ENCODE measurements at regions not wholly inside any gene's neighbourhood (a gene's known extent, or its start where the extent isn't known, plus 50 kb on each side); places are given as distances from the start of the nearest gene placed in this dataset.

DNA sequence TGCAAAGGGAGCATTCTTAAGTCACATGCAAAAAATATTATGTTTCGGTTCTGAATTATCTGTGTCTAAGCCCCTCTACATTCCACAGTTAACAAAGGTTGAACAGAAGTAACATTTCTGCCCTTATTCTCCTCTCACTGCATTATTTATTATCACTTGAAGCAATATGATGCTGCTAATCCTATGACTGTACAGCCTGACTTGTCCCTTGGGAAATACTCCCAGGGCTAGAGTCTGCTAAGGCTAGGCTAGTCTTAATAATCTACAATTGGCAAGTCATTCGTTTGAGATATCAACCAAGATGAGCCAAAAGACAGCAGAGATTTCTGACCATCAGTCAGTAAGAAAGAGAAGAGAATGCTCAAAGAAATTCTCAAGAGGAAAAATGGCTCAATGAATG, 226.9 kb upstream of the HCCS start:
- H3K36me3 ChIP-seq (ENCODE audit: control insufficient read depth in 2 of 2, insufficient read depth in 2 of 2, low read length in 1 of 2): no peaks in the 10 kb centered on the region
- ATAC-seq (no peak), DNase-seq (ENCODE audit: low read depth, low spot score) (no peak), FAIRE-seq (no peak)
- H4K20me1 ChIP-seq (ENCODE audit: control insufficient read depth, insufficient read depth): no peaks in the 10 kb centered on the region
- ChIA-PET SMC1A (ENCODE audit: uncharacterized antibody, unreplicated experiment) (no interaction called here), POLR2A (no interaction called here), RAD21 (ENCODE audit: unreplicated experiment) (no interaction called here), CTCF (no interaction called here)
- intact Hi-C loops (cut with micrococcal nuclease; ENCODE audit: unreplicated experiment) (no loop called here), in situ Hi-C loops (cut with MboI) (no loop called here)
- no peaks in the 10 kb centered on the region for H3K27me3 ChIP-seq (replicated peaks in 1 of 2; ENCODE audit: control insufficient read depth in 2 of 2, insufficient read depth in 2 of 2, low read length in 1 of 2)
- no peak overlapping the region for H3K27ac ChIP-seq (ENCODE audit: control insufficient read depth, insufficient read depth)
- BruUV-seq (replicated peaks): no TSS peak
- no peak overlapping the region for H3K4me3 ChIP-seq
- no peak overlapping the region for H3K9ac ChIP-seq (ENCODE audit: control insufficient read depth, insufficient read depth, low read length)
- 0% methylated on average over 2 of the region's 2 CpGs for WGBS (ENCODE audit: insufficient coverage, insufficient replicate concordance, low lambda C conversion rate, missing lambda C conversion rate)
- H3K9me3 ChIP-seq (replicated peaks; ENCODE audit: control insufficient read depth, insufficient read depth, low read length): no peaks in the 10 kb centered on the region
- H2AFZ ChIP-seq (ENCODE audit: control insufficient read depth, low read depth, low read length): no peak overlapping the region
- H3K79me2 ChIP-seq (ENCODE audit: control insufficient read depth, insufficient read depth, low read length): no peaks in the 10 kb centered on the region
- H3K4me1 ChIP-seq (ENCODE audit: control insufficient read depth, insufficient read depth, low read length): no peaks in the 10 kb centered on the region
- H3K4me2 ChIP-seq (ENCODE audit: control insufficient read depth, insufficient read depth): no peak overlapping the region
- TF ChIP-seq MEF2A (IDR thresholded peaks at IDR 0.05; ENCODE audit: insufficient read depth, low read depth, low read length) (no peak), ASH2L (IDR thresholded peaks at IDR 0.05; ENCODE audit: borderline replicate concordance, low read depth) (no peak), SIX5 (IDR thresholded peaks at IDR 0.05; ENCODE audit: low read depth, low read length, severe bottlenecking) (no peak), NFIC (IDR thresholded peaks at IDR 0.05; ENCODE audit: low read depth, low read length) (no peak), SMARCA5 (IDR thresholded peaks at IDR 0.05) (no peak), RFX5 (IDR thresholded peaks at IDR 0.05; ENCODE audit: low read depth, low read length) (no peak), MYC (IDR thresholded peaks at IDR 0.05; ENCODE audit: insufficient read depth, insufficient read length, insufficient replicate concordance, low read length, severe bottlenecking) (no peak), HCFC1 (IDR thresholded peaks at IDR 0.05; ENCODE audit: low read length) (no peak), ETV6 (conservative IDR thresholded peaks at IDR 0.05 in 1 of 2, IDR thresholded peaks at IDR 0.05 in 1 of 2; ENCODE audit: borderline replicate concordance in 1 of 2, low read depth in 1 of 2) (no peak), CHD4 (IDR thresholded peaks at IDR 0.05) (no peak), PAX8 (IDR thresholded peaks at IDR 0.05) (no peak), MXI1 (IDR thresholded peaks at IDR 0.05; ENCODE audit: low read depth, low read length) (no peak), BACH1 (IDR thresholded peaks at IDR 0.05; ENCODE audit: borderline replicate concordance) (no peak), ZNF207 (IDR thresholded peaks at IDR 0.05; ENCODE audit: borderline replicate concordance) (no peak)
- TF ChIP-seq, protein P1, sequence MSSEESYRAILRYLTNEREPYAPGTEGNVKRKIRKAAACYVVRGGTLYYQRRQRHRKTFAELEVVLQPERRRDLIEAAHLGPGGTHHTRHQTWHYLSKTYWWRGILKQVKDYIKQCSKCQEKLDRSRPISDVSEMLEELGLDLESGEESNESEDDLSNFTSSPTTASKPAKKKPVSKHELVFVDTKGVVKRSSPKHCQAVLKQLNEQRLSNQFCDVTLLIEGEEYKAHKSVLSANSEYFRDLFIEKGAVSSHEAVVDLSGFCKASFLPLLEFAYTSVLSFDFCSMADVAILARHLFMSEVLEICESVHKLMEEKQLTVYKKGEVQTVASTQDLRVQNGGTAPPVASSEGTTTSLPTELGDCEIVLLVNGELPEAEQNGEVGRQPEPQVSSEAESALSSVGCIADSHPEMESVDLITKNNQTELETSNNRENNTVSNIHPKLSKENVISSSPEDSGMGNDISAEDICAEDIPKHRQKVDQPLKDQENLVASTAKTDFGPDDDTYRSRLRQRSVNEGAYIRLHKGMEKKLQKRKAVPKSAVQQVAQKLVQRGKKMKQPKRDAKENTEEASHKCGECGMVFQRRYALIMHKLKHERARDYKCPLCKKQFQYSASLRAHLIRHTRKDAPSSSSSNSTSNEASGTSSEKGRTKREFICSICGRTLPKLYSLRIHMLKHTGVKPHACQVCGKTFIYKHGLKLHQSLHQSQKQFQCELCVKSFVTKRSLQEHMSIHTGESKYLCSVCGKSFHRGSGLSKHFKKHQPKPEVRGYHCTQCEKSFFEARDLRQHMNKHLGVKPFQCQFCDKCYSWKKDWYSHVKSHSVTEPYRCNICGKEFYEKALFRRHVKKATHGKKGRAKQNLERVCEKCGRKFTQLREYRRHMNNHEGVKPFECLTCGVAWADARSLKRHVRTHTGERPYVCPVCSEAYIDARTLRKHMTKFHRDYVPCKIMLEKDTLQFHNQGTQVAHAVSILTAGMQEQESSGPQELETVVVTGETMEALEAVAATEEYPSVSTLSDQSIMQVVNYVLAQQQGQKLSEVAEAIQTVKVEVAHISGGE (CRISPR knock-in tag; IDR thresholded peaks at IDR 0.05): no peak
- TF ChIP-seq, protein P2, sequence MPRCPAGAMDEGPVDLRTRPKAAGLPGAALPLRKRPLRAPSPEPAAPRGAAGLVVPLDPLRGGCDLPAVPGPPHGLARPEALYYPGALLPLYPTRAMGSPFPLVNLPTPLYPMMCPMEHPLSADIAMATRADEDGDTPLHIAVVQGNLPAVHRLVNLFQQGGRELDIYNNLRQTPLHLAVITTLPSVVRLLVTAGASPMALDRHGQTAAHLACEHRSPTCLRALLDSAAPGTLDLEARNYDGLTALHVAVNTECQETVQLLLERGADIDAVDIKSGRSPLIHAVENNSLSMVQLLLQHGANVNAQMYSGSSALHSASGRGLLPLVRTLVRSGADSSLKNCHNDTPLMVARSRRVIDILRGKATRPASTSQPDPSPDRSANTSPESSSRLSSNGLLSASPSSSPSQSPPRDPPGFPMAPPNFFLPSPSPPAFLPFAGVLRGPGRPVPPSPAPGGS (IDR thresholded peaks at IDR 0.05; ENCODE audit: borderline replicate concordance, insufficient read depth, low read depth, low read length, poor library complexity, severe bottlenecking): no peak
- TF ChIP-seq, protein P3, sequence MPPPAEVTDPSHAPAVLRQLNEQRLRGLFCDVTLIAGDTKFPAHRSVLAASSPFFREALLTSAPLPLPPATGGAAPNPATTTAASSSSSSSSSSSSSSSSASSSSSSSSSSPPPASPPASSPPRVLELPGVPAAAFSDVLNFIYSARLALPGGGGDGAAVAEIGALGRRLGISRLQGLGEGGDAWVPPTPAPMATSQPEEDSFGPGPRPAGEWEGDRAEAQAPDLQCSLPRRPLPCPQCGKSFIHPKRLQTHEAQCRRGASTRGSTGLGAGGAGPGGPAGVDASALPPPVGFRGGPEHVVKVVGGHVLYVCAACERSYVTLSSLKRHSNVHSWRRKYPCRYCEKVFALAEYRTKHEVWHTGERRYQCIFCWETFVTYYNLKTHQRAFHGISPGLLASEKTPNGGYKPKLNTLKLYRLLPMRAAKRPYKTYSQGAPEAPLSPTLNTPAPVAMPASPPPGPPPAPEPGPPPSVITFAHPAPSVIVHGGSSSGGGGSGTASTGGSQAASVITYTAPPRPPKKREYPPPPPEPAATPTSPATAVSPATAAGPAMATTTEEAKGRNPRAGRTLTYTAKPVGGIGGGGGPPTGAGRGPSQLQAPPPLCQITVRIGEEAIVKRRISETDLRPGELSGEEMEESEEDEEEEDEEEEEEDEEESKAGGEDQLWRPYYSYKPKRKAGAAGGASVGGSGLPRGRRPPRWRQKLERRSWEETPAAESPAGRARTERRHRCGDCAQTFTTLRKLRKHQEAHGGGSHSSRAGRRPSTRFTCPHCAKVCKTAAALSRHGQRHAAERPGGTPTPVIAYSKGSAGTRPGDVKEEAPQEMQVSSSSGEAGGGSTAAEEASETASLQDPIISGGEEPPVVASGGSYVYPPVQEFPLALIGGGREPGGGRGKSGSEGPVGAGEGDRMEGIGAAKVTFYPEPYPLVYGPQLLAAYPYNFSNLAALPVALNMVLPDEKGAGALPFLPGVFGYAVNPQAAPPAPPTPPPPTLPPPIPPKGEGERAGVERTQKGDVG (CRISPR knock-in tag; IDR thresholded peaks at IDR 0.05): no peak
